ENCODE measurements at regions not wholly inside any gene's neighbourhood (a gene's known extent, or its start where the extent isn't known, plus 50 kb on each side); places are given as distances from the start of the nearest gene placed in this dataset.

DNA sequence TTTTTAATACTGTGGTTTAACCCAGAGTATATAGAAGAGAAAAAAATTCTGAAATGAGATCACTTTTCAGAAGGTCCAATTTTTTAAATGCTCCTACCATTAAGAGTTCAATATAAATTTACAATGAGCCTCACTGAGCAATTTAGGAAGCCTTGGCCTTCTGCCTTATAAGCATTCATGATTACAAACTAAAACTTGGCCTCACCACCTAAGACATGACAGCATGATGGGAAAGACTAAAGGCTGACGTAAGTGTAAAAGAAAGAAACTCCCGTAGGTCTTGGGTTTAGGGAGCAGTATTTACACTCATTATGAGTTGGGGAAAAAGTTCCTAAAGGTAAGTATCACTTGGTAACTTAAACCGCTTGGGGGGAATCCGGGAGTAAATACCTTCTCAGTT is 70.7 kb upstream of the ESRRG start:
- TF ChIP-seq, protein P1, sequence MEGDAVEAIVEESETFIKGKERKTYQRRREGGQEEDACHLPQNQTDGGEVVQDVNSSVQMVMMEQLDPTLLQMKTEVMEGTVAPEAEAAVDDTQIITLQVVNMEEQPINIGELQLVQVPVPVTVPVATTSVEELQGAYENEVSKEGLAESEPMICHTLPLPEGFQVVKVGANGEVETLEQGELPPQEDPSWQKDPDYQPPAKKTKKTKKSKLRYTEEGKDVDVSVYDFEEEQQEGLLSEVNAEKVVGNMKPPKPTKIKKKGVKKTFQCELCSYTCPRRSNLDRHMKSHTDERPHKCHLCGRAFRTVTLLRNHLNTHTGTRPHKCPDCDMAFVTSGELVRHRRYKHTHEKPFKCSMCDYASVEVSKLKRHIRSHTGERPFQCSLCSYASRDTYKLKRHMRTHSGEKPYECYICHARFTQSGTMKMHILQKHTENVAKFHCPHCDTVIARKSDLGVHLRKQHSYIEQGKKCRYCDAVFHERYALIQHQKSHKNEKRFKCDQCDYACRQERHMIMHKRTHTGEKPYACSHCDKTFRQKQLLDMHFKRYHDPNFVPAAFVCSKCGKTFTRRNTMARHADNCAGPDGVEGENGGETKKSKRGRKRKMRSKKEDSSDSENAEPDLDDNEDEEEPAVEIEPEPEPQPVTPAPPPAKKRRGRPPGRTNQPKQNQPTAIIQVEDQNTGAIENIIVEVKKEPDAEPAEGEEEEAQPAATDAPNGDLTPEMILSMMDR (IDR thresholded peaks at IDR 0.05): no peak
- no peak for TF ChIP-seq POLR2AphosphoS5 (IDR thresholded peaks at IDR 0.05)
- TF ChIP-seq POLR2A (IDR thresholded peaks at IDR 0.05; ENCODE audit: low read depth): no peak
